ENCODE measurements at regions not wholly inside any gene's neighbourhood (a gene's known extent, or its start where the extent isn't known, plus 50 kb on each side); places are given as distances from the start of the nearest gene placed in this dataset.

GRCh38 chr1:198445872-198446271, 94.6 kb downstream of the ATP6V1G3 start:
- TF ChIP-seq CTCF (IDR thresholded peaks at IDR 0.05) (no peak), POLR2AphosphoS5 (IDR thresholded peaks at IDR 0.05) (no peak)
